ENCODE measurements at regions not wholly inside any gene's neighbourhood (a gene's known extent, or its start where the extent isn't known, plus 50 kb on each side); places are given as distances from the start of the nearest gene placed in this dataset.

GRCh38 chr12:107526555-107527180, 158.9 kb upstream of the PWP1 start:
- TF ChIP-seq SNAI2 (CRISPR knock-in tag; IDR thresholded peaks at IDR 0.05): no peak
- TF ChIP-seq CSRNP3 (CRISPR knock-in tag; IDR thresholded peaks at IDR 0.05): no peak
- no peak for TF ChIP-seq TCF4 (CRISPR knock-in tag; IDR thresholded peaks at IDR 0.05; ENCODE audit: borderline replicate concordance)
- TF ChIP-seq ESRRG (CRISPR knock-in tag; IDR thresholded peaks at IDR 0.05): no peak
- TF ChIP-seq PPARA (CRISPR knock-in tag; IDR thresholded peaks at IDR 0.05; ENCODE audit: borderline replicate concordance): no peak
